HL-60 (cell line): ENCODE measurements at regions not wholly inside any gene's neighbourhood (a gene's known extent, or its start where the extent isn't known, plus 50 kb on each side); places are given as distances from the start of the nearest gene placed in this dataset.
A peak's percentile ranks its signal among the peaks of the same experiment; 100 is the strongest.

Source experiments
- DNase-seq, 2 experiments: peaks; one replicate each; pipeline ENCODE4 v3.0.0-alpha.2; 2010 to 2020; ENCODE audit warnings: low read depth in 1 of 2, low spot score in 1 of 2
- H3K27ac ChIP-seq: fragments of 250-450 bp; sonication (Bioruptor Pico); replicated peaks from 2 replicates; pipeline ENCODE4 v1.5.1; 2020; ENCODE audit warnings: mild to moderate bottlenecking, moderate library complexity
- H3K27me3 ChIP-seq: fragments of 250-450 bp; sonication (Bioruptor Pico); 2 replicates; pipeline ENCODE4 v1.5.1; 2021; ENCODE audit warnings: mild to moderate bottlenecking, moderate library complexity; ENCODE audit not compliant: insufficient read depth, poor library complexity, severe bottlenecking
- H3K4me3 ChIP-seq: replicated peaks from 2 replicates; pipeline ENCODE4 v1.5.1; 2011; ENCODE audit warnings: mild to moderate bottlenecking, control low read depth, low read length; ENCODE audit not compliant: insufficient read depth
- GABPA ChIP-seq: IDR thresholded peaks from 2 replicates; pipeline ENCODE4 v1.6.1; 2012; ENCODE audit warnings: low read depth
- POLR2AphosphoS5 ChIP-seq: IDR thresholded peaks from 2 replicates; pipeline ENCODE4 v1.6.1; 2012; ENCODE audit warnings: low read depth
- SPI1 ChIP-seq: IDR thresholded peaks from 2 replicates; pipeline ENCODE4 v1.6.1; 2012; ENCODE audit warnings: low read depth, mild to moderate bottlenecking, borderline replicate concordance
- TF ChIP-seq, protein P1 (sequence below): IDR thresholded peaks from 2 replicates; pipeline ENCODE4 v1.6.1; 2012; ENCODE audit warnings: low read depth; ENCODE audit not compliant: insufficient replicate concordance
- TF ChIP-seq, protein P2 (sequence below): IDR thresholded peaks from one replicate; pipeline ENCODE4 v1.5.1; 2011; ENCODE audit warnings: low read length, control low read depth, inconsistent platforms; ENCODE audit not compliant: insufficient read depth

DNA sequence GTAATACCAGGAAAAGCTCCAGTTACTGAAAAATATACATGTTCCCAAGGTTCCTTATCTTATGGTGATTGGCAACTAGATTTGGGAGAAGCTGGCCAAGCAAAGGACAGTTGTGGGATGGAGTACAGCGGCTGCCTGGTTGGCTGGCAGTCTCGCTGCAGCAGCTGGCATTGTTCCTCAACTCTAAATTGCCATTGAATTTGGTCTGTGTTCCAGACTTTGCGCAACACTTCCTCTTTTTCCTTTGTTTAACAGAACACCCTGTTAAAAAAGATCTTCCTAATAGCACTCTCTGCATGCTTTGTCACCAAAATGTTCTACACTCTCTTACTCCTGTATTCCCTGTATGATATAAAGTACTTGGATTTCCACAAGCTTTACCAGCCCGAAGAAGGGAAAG is 420.6 kb upstream of the RBMS3 start:
- Histone ChIP-seq H3K27ac (no peak overlapping the region), H3K27me3 (no peaks in the 10 kb centered on the region), H3K4me3 (no peak overlapping the region)
- DNase-seq: peak in 1 of 2 experiments; percentile 49
- TF ChIP-seq GABPA (no peak), SPI1 (peak; percentile 84), POLR2AphosphoS5 (no peak)
- TF ChIP-seq, protein P1, sequence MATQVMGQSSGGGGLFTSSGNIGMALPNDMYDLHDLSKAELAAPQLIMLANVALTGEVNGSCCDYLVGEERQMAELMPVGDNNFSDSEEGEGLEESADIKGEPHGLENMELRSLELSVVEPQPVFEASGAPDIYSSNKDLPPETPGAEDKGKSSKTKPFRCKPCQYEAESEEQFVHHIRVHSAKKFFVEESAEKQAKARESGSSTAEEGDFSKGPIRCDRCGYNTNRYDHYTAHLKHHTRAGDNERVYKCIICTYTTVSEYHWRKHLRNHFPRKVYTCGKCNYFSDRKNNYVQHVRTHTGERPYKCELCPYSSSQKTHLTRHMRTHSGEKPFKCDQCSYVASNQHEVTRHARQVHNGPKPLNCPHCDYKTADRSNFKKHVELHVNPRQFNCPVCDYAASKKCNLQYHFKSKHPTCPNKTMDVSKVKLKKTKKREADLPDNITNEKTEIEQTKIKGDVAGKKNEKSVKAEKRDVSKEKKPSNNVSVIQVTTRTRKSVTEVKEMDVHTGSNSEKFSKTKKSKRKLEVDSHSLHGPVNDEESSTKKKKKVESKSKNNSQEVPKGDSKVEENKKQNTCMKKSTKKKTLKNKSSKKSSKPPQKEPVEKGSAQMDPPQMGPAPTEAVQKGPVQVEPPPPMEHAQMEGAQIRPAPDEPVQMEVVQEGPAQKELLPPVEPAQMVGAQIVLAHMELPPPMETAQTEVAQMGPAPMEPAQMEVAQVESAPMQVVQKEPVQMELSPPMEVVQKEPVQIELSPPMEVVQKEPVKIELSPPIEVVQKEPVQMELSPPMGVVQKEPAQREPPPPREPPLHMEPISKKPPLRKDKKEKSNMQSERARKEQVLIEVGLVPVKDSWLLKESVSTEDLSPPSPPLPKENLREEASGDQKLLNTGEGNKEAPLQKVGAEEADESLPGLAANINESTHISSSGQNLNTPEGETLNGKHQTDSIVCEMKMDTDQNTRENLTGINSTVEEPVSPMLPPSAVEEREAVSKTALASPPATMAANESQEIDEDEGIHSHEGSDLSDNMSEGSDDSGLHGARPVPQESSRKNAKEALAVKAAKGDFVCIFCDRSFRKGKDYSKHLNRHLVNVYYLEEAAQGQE: no peak
- TF ChIP-seq, protein P2, sequence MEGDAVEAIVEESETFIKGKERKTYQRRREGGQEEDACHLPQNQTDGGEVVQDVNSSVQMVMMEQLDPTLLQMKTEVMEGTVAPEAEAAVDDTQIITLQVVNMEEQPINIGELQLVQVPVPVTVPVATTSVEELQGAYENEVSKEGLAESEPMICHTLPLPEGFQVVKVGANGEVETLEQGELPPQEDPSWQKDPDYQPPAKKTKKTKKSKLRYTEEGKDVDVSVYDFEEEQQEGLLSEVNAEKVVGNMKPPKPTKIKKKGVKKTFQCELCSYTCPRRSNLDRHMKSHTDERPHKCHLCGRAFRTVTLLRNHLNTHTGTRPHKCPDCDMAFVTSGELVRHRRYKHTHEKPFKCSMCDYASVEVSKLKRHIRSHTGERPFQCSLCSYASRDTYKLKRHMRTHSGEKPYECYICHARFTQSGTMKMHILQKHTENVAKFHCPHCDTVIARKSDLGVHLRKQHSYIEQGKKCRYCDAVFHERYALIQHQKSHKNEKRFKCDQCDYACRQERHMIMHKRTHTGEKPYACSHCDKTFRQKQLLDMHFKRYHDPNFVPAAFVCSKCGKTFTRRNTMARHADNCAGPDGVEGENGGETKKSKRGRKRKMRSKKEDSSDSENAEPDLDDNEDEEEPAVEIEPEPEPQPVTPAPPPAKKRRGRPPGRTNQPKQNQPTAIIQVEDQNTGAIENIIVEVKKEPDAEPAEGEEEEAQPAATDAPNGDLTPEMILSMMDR: no peak

DNA sequence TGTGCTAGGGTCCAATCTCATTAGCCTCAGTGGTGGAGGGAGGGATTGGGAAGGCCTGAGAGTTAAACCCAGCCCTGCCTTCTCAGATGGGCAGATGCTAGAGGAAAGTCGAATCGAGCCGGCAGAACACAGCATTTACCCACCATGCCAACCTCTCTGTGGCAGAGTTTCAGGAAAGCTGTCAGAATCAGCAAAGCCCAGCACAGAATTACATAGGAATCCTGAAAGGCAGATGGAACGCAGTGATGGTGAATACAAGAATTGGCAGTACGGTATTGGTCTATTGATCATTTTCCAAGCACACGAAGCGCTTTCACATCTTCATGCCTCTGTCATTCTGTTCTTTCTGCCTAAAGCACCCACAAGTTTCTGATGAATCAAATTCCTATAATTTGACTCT is 417.7 kb upstream of the RBMS3 start:
- H3K27ac ChIP-seq: no peak overlapping the region
- H3K4me3 ChIP-seq: no peak overlapping the region
- H3K27me3 ChIP-seq: no peaks in the 10 kb centered on the region
- no peak for TF ChIP-seq SPI1
- TF ChIP-seq, protein P2: no peak
- TF ChIP-seq, protein P1: no peak
- no peak for TF ChIP-seq GABPA
- no peak for TF ChIP-seq POLR2AphosphoS5
- no peak for DNase-seq

DNA sequence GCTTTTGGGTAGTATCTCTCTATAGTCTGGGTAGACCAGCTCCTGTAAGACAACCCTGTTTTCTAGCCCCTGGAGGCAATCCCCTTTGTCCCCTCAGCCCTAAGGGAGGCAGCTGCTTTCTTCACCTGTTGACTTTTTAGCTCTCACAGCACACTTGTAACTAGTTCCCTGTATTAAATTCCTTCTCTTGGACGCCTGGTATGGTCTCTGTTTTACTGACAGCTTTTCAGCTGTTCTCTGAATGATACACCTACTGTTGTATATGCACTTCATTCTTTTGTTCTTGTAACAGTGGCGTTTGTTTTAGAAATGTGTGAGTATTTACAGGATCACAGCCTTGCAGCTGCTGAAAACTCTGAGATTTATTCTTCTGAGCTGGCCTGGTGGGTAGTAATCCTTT is 413.0 kb upstream of the RBMS3 start:
- TF ChIP-seq SPI1 (no peak), POLR2AphosphoS5 (no peak), GABPA (no peak)
- TF ChIP-seq, protein P2: no peak
- TF ChIP-seq, protein P1: no peak
- Histone ChIP-seq H3K27me3 (no peaks in the 10 kb centered on the region), H3K4me3 (no peak overlapping the region), H3K27ac (no peak overlapping the region)
- no peak for DNase-seq
